HG03571 (cell line): ENCODE measurements at regions not wholly inside any gene's neighbourhood (a gene's known extent, or its start where the extent isn't known, plus 50 kb on each side); places are given as distances from the start of the nearest gene placed in this dataset.

Experiments used
- ATAC-seq: cut with Tn5 transposase; IDR thresholded peaks from one replicate; pipeline ENCODE4 v1.9.1; 2021; ENCODE audit not compliant: unreplicated experiment

DNA sequence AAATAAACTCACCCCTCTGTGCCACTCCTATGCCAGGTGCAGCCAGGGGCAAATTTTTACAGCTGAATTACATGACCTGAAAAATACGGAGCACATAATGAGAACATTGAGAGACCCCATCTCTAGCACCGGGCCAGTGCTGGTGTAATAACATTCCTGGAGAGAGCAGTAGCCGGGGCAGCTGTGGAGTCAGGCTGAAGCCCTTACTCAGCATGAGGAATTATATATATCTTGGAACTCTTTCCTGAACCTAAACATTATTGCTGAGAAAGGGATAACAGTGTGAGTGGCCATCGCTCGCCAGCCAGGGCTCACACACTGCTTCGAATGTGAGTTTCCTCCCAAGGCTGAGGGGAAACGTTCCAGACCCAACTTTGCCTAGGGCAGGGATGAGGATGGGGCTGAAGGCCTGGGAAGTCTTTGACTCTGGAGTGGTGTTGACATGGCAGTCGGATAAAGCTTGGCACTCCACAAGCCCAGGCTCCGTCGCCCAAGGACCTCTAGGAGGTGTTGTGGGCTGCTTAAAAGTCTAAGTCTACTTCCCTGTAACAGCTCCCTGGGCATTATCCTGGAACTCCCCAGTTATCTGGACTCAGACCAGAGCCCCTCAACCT, 269.8 kb downstream of the CDC5L start:
- ATAC-seq, result no peak

DNA sequence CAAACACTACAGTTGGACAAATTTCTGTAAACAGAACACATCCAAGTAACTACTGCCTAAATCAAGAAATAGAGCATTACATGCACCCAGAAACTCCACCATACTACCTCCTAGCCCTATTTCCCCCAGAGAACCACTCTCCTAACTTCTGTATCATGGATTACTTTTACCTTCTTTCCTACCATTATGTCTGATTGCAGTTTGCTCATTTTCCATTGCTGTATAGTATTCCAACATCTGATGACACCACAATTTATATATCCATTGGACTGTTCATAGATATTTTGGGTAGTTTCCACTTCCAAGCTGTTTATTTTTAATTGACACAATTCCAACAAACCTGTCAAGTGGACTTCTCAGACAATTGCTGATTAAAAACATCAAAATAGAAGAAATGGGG, 271.1 kb downstream of the CDC5L start:
- no peak for ATAC-seq

DNA sequence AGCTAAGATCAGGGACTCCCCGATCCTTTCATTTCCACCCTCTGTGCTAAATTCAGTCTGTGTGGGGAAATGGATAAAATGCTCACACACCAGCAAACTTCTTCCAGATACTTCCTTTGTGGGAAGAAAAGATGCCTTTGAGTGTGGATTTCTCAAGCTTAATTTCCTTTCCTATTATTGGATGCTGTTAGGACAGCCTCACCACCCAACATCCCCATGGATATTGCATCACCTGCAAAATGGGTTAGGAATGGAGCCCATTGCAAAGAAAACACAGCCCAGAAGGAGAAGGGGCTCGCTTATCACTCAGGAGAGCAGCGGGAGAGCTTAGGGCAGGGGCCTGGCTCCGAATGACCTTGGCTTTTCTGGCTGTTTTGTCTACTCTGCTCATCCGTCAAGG, 272.2 kb downstream of the CDC5L start:
- no peak for ATAC-seq

DNA sequence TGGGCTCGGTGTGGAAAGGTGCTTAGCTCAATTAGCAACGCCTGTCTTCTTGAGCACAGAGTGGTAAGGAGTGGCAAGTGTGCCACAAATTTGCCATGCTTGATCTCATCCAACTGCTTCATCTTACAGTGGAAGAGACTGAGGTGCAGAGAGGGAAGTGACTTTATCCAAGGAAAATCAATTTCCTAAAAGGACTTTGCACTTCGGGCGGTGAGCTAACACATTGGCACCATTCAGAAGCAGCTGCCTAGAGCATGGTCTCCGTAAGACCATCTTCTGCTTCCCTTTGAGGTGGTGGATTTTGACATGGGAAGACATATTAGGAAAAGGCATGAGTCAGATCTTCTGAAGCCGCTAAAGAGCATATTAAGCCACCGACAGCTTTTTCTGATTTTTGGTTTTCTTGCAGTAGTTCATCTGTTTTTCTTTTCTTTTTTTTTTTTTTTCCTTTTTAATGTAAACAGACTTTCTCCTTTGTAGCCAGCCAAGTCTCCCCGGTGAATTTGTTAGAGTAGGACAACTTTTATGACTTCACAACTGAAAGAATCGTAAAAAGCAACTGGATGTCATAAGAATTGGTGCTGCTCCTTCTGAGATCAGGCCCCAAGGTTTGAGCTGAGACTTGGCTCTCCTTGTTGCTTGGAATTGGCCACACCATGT, 273.2 kb downstream of the CDC5L start:
- no peak for ATAC-seq

DNA sequence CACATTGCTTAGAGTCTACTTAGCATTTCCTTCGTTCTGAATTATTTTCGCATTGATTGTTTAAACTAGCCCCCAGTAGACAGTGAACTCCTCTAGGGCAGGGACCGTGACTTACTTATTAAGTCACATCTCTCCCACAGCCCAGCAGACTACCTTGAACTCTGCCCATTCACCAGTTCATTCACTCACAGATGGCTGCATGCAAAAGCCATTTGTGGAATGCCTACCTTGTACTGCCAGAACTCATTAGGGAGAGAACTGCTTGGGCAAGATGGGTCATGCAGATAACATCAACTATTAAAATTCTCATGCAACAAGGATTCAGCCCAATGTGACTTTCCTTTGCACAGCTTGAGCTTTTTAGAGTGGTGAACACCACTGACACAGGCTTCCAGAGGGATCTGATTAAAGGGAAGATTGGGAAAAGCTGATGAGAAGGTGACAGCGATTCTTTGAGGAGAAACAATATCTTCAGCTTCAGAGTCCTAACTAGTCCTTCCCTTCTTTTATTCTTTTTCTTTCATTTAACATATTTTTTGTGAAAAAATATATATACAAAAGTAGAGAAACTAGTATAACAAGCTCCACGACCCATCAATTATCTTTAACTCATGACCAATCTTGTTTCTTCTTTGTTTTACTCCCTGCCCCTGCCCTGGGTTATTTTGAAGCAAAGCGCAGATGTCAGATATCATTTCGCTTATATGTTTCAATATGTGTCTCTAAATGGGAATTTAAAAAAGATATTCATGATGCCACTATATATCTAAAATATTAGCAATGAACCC, 273.9 kb downstream of the CDC5L start:
- no peak for ATAC-seq

DNA sequence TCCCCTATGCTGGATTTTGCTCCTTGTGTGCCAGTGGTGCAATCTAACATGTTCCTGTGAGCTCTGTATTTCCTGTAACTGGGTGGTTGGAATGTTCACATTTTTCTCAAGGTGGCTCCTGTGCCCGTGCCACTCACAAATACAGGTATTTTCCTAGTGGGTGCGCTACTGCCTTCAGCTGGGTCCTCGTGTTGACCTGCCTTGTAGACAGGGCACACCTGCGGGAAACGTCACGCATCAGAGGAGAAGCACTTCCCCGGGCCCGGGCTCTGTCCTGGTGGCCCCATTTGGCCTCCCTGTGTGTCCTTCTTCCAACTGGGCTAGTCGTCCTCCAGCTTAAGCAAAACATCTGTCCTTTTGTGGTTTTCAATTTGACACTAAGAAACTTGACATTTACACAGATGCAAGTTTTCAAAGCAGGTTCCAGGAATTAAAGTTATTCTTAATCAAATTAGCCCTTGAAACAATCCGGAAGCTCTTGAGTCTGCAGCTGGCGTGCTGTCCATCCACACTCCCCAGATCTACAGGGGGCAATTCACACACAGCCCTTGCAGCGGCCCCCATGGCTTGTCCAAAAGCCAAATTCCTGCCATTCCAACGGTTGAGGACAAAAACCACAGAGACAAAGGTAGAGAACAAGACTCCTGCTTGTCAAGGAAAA, 275.1 kb downstream of the CDC5L start:
- no peak for ATAC-seq

DNA sequence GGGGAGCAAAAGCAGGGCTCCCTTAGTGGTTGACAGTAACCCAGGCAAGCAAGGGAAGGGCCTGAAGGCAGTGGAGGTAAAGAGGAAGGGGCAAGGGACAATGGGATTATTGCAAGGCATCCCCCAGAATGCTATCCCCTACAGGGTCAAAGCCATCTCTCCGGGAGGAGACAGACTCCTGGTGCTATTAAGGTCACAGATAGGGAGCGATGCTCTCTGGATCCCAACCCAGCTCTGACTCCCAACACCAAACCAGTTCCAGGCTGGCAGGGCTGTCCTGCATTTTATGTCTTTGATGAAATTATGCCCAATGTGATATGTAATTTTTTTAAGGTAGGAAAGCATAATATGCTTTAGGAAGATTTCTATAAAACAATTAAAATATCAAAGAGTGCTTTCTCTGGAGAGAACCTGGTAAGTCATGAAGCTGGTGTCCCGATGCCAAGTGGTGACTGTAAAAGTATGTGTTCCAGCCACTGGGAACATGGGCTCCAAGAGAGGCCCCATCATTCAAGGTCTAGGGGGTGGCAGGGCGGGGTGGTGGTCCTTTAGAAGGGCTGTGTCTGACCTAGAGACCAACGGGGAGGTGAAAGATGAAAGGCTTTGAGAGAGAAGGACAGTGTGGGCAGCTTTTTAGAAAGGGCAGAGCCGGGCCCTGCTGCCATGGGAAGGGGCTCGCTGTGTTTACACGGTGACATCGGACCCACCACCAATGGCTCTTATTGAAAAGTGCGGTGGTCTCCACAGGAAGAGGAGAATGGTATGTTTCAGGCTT, 276.5 kb downstream of the CDC5L start:
- no peak for ATAC-seq

DNA sequence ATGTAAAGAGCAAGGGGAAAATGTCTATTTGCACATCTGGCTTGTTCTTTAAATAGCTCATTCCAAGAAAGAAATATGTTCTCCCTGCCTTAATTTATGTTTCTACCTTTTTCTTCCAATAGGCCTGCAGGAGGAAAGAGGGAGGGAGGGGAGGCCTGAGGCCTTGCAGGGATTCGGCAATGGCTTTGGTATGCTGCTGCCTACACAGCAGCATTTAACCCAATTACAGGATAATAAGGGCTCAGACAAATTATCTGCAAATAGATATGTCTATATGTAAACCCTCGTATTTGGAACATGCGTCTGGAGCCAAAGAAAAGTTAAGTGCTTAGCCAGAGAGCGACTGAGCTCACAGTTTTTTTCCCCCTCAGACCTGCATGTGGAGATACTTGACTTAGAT, 277.2 kb downstream of the CDC5L start:
- no peak for ATAC-seq

DNA sequence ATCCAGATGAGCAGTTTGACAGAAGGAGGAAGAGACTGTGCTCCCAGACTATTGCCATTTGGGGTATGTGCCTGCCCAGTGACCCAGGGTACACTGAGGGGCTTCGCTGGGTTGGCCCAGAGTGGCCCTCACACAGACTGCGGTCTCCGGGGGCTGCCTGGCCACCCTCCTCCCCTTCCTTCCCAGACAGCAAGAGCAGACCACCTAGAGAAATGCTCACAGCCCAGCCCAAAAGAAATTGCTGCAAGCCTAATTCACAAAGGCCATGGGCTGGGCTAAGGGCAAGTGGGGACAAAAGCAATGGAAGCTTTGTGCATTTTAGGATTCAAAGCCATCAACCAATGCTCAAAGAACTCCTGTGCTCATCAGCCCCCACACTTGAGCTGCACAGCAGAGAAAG, 277.6 kb downstream of the CDC5L start:
- no peak for ATAC-seq

DNA sequence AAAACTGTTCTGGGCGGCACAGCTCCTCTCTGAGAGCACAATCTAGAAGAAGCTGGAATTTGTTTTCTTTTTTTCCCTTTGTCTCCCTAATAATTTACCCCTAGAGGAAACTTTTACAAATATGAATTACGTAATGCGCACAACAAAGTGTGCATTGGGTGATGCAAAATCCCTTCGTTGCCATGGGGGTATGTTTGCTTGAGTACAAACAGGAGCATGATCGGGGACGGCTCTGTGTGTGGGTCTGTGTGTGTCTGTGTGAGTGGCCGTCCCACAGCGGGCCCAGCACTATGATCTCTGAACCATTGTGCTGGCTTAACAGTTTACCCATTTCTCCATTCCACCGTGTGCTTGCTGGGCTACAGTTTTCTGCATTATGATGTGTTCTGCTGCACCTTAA, 278.2 kb downstream of the CDC5L start:
- ATAC-seq, result no peak

DNA sequence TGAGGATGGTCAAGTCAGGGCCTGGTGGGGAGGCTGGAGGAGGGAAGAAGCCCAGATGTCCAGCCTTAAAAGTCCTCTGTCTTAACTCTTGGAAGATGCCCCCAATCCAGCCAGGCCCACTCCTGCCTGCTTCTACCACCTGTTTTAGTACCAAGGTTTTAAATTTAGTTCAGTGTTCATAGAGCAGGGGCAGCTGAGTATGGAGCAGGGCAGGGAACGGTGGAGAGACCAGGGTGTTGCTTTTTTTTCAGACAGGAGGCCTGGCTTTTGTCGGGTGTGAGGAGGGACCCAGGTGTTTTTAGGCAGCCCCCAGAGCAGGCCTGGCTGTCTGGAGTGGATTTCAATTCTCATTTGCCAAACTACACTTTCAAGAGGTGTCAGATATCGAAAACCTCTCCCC, 278.8 kb downstream of the CDC5L start:
- ATAC-seq, result no peak

DNA sequence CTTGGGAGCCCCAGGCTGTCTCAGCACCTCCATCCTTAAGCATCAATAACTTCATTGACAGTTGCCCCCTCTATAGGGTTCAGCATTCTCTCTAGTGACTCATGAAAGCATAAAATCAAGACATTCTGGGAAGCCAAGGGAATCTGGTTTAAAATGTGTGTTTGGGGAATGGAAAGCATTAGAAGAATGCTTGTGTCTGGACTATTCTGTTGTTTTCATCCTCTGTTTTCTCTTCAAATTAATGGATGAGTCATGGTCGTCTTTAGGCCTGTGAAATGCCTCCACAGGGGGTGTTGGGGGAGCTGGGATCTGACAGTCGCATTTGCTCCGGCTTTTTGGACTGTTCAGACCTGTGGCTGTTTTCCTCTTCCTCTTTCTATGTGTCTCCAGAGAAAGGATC, 279.7 kb downstream of the CDC5L start:
- ATAC-seq, result no peak

DNA sequence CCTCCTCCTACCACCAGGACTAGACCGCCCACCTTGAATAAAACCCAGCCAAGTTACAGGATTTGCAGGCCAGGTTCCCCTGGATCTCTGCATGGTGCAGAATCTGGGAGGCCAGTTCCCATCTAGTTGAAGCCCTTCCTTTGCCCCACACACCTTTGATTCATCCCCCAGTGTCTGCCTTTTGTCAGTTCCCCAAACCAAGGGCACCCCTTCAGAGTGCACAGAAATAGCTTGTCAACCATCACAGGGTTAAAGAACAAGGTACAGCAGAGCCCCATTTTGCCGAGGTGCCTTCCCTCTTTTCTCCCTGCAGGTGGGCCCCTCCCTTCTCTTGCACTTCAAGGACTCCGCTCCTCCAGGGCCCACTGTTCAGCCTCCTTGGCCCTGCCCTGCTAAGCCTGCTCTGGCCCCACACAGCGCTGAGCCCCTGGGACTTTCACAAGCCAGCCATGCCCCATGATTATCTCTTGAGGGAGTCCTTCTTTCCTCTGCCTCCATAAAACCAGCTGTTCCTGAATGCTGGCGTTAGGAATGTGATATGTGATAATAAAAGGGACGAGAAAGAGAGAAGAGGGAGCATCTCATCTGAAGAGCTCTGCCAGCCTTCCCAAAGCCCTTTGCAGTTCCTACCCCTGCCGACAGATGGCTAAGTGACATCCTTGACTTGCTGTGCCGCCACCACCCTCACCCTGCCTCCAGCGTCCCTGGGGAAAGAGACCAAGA, 280.3 kb downstream of the CDC5L start:
- no peak for ATAC-seq

DNA sequence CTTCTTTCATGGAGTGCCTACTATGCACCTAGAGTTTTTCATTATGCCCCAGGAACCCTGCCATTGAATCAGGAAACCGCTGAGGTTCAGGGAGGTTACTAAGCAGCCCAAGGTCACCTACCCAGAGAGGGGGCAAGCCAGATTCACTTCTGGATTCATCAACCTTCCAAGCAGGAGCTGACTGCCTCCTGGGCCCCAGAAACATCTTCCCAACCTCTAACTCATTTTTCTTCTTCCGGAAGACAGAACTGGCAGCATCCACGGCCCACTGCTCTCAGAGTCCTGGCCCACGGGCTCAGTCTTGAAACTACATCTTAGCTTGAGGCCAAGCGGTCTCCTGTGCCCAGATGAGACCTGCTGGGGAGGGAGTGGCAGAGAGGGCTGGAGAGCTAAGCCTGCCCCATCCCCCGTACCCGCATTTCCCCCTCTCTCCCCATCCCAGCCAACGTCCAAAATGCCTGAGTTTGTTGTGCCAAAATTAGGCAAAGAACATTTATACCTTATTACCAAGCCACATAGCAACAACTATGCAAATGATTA, 281.0 kb downstream of the CDC5L start:
- ATAC-seq, result no peak

DNA sequence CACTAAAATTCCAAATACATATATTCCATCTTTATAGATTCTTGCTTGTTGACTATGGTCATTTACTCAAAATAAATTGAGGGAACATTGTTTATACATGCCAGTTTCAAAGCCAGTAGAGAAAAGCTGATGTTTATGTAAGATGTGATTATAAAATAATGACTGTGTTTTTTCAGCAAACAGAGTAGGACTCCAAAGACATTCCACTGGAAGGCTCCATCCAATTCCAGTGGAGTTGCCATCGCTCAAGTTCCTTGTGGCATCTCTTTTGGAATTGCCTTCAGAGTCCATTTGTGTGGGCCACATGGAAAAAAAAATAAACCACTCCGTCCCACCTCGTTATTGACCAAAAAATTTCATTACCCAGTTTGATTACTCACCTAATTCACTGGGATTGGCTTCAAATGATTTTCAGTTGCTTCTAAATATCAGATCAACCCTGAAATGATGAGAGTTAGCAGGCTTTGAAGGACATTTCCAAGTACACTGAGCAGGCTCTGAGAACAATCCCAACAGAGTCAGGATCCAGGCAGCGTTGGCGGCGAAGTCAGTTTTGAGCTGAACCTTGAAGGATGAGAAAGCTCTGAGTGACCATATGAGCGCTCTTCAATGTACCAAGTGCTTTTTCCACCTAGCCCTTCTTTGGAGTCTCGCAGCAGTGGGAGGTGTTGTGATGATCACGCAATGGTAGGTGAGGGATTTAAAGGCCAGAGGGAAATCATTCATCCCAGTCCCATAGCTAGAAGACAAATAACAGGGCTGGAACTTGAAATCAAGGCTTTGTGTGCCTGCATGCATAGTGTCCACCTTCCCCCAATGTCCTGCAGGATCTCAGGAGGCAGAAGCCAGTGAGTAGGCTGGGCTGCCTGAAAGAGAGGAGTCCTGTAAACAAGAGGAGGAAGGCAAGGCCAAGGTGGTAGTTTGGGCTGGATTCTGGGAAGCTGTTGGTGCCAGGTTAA, 281.7 kb downstream of the CDC5L start:
- no peak for ATAC-seq

DNA sequence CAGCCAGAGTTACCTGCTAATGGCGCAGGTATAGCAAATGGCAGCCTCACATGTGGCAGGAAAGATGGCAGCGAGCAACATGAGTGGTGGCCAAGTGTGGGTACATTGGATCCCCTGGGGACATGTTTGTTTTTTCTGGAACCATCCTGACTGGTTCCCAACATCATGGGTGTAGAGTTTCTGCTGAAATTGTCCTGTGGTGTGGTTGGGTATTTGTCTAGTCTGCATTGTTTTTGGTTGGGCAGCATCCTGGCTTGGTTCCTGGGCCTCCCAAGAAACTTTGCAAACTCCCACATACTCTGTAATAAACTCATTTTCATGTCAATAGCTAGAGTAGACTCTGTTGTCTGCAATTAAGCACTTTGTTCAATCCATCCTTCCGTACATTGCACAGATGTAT, 282.6 kb downstream of the CDC5L start:
- ATAC-seq, result no peak

DNA sequence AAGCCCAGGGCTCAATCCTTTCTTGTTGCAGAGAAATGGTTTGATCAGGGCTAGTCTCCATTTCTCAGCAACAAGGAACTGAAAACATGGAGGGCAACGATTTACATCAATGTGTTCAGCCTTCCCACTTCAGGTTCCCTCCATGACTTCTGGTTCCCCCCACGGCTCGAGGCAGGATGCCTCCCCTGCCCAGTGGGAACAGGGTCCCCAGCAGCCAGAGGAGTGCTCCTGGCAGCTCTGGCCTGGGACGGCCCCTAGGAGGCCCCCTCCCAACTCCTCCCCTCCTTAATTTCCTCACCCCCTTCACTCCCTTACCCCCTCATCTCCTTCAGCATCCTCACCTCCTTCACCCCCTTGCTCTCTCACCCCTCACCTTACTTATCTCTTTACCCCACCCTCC, 283.8 kb downstream of the CDC5L start:
- no peak for ATAC-seq

DNA sequence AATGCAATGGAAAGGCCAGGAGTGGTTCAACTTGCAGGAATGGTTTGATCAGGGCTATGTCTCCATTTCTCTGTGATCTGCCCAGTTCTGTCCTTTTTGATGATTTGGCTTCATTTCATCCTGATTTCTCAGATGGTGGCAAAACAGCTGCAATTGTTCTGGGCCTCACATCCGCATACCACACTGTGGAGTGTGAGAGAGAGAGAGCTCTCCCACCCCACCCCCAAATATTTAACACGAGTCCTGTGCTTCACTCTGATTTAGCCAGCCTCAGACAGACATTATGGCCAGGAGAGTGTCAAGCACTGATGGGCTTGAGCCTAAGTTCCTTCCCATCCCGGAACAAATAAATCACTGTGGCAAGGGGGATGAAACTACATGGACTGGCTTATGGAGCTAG, 284.6 kb downstream of the CDC5L start:
- ATAC-seq, result no peak

DNA sequence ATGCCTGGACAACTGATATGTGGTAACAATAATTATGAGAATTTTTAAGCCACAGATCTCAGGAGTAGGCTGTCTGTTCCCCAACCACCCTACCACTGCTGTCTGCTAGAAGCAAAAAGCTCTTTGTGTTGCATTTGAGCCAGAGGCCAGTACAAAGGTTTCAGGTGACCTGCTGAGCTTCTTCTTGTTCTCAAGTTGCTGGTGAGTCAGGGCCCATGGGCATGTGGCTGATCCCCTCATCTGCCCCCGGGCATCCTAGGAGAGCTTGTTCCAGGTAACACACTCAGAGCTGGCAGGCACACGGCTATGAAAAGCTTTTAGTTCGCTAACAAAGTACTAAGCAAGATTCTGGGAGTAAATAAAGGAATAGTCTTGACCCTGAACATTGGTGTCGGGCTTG, 285.3 kb downstream of the CDC5L start:
- no peak for ATAC-seq
